Lower lobe of right lung (tissue), 2 donors: ENCODE measurements at regions not wholly inside any gene's neighbourhood (a gene's known extent, or its start where the extent isn't known, plus 50 kb on each side); places are given as distances from the start of the nearest gene placed in this dataset.

ENCODE experiments used
- ATAC-seq, 2 donors: fragments of 200-7000 bp; cut with Tn5 transposase; one replicate each; pipeline ENCODE4 v1.9.1; 2020 to 2022; ENCODE audit warnings: mild to moderate bottlenecking in 2 of 2, moderate library complexity in 2 of 2
- DNase-seq: peaks from one replicate; pipeline ENCODE4 v3.0.0-alpha.2; 2020
- H3K27ac ChIP-seq: fragments of 200-600 bp; one replicate; pipeline ENCODE4 v1.8.0; 2022
- H3K27me3 ChIP-seq: fragments of 200-600 bp; one replicate; pipeline ENCODE4 v1.8.0; 2022; ENCODE audit warnings: low read depth
- H3K36me3 ChIP-seq: fragments of 200-600 bp; one replicate; pipeline ENCODE4 v1.8.0; 2022; ENCODE audit warnings: mild to moderate bottlenecking
- H3K4me1 ChIP-seq: fragments of 200-600 bp; one replicate; pipeline ENCODE4 v1.8.0; 2022
- H3K4me3 ChIP-seq: fragments of 200-600 bp; one replicate; pipeline ENCODE4 v1.8.0; 2022; ENCODE audit warnings: mild to moderate bottlenecking
- H3K9me3 ChIP-seq: fragments of 200-600 bp; one replicate; pipeline ENCODE4 v1.8.0; 2022
- CTCF ChIP-seq: fragments of 200-600 bp; IDR thresholded peaks from one replicate; pipeline ENCODE4 v1.8.0; 2022; ENCODE audit warnings: antibody characterized with exemption, mild to moderate bottlenecking
- intact Hi-C: fragments of 100-400 bp; cut with DNase I; formaldehyde crosslinking; loops from one replicate; pipeline ENCODE4 v1.11.0; 2022
- donor health status: DM: no; HTN: yes; CAD: no; lungs with severe emphysema.

- no peaks in the 10 kb centered on the region for H3K36me3 ChIP-seq
- intact Hi-C loops, result no loop called here
- ATAC-seq, result no peak
- H3K4me1 ChIP-seq, result no peaks in the 10 kb centered on the region
- no peak overlapping the region for H3K27ac ChIP-seq
- no peak for TF ChIP-seq CTCF
- no peak overlapping the region for H3K4me3 ChIP-seq
- no peaks in the 10 kb centered on the region for H3K9me3 ChIP-seq
- no peaks in the 10 kb centered on the region for H3K27me3 ChIP-seq
- no peak for DNase-seq
These were observed 153.8 kb upstream of the BLID start for GRCh38 chr11:122269824-122270223.

GRCh38 chr11:122268601-122269130 is 152.7 kb upstream of the BLID start:
- Histone ChIP-seq H3K4me1 (no peaks in the 10 kb centered on the region), H3K36me3 (no peaks in the 10 kb centered on the region), H3K27me3 (no peaks in the 10 kb centered on the region), H3K4me3 (no peak overlapping the region), H3K27ac (no peak overlapping the region), H3K9me3 (no peaks in the 10 kb centered on the region)
- intact Hi-C loops, result no loop called here
- DNase-seq, result no peak
- TF ChIP-seq CTCF, result no peak
- ATAC-seq, result no peak

- Histone ChIP-seq H3K4me3 (no peak overlapping the region), H3K36me3 (no peaks in the 10 kb centered on the region), H3K4me1 (no peaks in the 10 kb centered on the region), H3K9me3 (no peaks in the 10 kb centered on the region), H3K27ac (no peak overlapping the region), H3K27me3 (no peaks in the 10 kb centered on the region)
- no peak for ATAC-seq
- intact Hi-C loops, result no loop called here
- DNase-seq, result no peak
- no peak for TF ChIP-seq CTCF
These were observed 151.6 kb upstream of the BLID start for GRCh38 chr11:122267602-122268001.

DNA sequence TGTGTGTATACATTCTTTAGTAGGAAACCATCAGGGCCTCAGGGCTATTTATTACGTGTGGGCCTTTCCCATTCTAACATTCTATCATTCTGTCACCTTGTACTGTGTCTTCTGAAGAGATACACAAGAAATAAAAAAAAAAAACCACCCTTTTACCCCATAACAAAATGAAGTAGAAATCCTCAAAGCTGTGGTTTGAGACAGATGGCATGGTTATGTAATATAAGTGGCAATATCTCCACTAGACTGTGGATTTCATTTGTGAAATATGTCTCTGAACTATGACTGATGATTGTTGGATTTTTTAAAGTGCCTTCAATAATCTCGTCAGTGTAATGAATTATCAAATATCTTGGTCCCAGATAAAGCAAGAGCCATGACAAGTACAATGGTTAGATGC is 150.0 kb upstream of the BLID start:
- Histone ChIP-seq H3K4me3 (no peak overlapping the region), H3K27ac (no peak overlapping the region), H3K27me3 (no peaks in the 10 kb centered on the region), H3K9me3 (no peaks in the 10 kb centered on the region), H3K36me3 (no peaks in the 10 kb centered on the region), H3K4me1 (no peaks in the 10 kb centered on the region)
- ATAC-seq (no peak), DNase-seq (no peak)
- no peak for TF ChIP-seq CTCF
- intact Hi-C loops, result no loop called here

GRCh38 chr11:122264121-122264520 is 148.1 kb upstream of the BLID start:
- ATAC-seq, result no peak
- no peaks in the 10 kb centered on the region for H3K9me3 ChIP-seq

More at GRCh38 chr11:122264121-122264520, 148.1 kb upstream of the BLID start:
- no peaks in the 10 kb centered on the region for H3K27me3 ChIP-seq
- intact Hi-C loops, result no loop called here
- H3K4me3 ChIP-seq, result no peak overlapping the region
- TF ChIP-seq CTCF, result no peak
- H3K4me1 ChIP-seq, result no peaks in the 10 kb centered on the region
- no peak overlapping the region for H3K27ac ChIP-seq
- no peaks in the 10 kb centered on the region for H3K36me3 ChIP-seq
- DNase-seq, result no peak
